GM12878 (cell line): ENCODE measurements at regions not wholly inside any gene's neighbourhood (a gene's known extent, or its start where the extent isn't known, plus 50 kb on each side); places are given as distances from the start of the nearest gene placed in this dataset.

ENCODE experiments used
- ATAC-seq: fragments of 200-7000 bp; cut with Tn5 transposase; 3 replicates; pipeline ENCODE4 v1.9.1; 2020; ENCODE audit warnings: mild to moderate bottlenecking, moderate library complexity
- BruUV-seq: library from RNA; stranded (reverse); fragments of 400-500 nt; replicated peaks from 2 replicates; lab custom pipeline; 2021; lab: Mats Ljungman, UMichigan
- CTCF ChIA-PET: fragments of 300-600 bp; sonication (Branson Sonifier 250); formaldehyde crosslinking; extraction: SDS; loops from one replicate; lab custom pipeline; 2021; ENCODE audit warnings: inconsistent platforms; lab: Yijun Ruan, JAX
- POLR2A ChIA-PET: fragments of 350-600 bp; formaldehyde crosslinking; extraction: SDS; loops from one replicate; lab custom pipeline; 2021; ENCODE audit warnings: inconsistent platforms; lab: Charles Lee
- RAD21 ChIA-PET: fragments of 300-600 bp; sonication (Branson Sonifier 250); formaldehyde crosslinking; loops from one replicate; lab custom pipeline; 2023; ENCODE audit warnings: antibody characterized with exemption; ENCODE audit not compliant: unreplicated experiment; lab: Charles Lee
- SMC1A ChIA-PET: fragments of 300-600 bp; sonication (Branson Sonifier 250); formaldehyde crosslinking; loops from one replicate; lab custom pipeline; 2023; ENCODE audit not compliant: unreplicated experiment, uncharacterized antibody; lab: Charles Lee
- DNase-seq: peaks from one replicate; pipeline ENCODE4 v3.0.0-alpha.2; 2011; ENCODE audit warnings: low read depth, low spot score
- FAIRE-seq: peaks from 3 replicates; lab custom pipeline; 2011; peaks lifted over from hg19 to GRCh38; lab: Jason Lieb, UNC
- H2AFZ ChIP-seq: 2 replicates; pipeline ENCODE4 v1.6.0; 2011; ENCODE audit warnings: low read depth, low read length, control low read depth; ENCODE audit not compliant: control insufficient read depth
- H3K27ac ChIP-seq: 2 replicates; pipeline ENCODE4 v1.5.1; 2011; ENCODE audit warnings: control low read depth; ENCODE audit not compliant: control insufficient read depth, insufficient read depth
- H3K27me3 ChIP-seq, 2 experiments: replicated peaks in 1 of 2; 2 replicates each; pipeline versions ENCODE4 v1.6.0 to v1.6.1; 2011; ENCODE audit warnings: low read length in 1 of 2; ENCODE audit not compliant: control insufficient read depth in 2 of 2, insufficient read depth in 2 of 2
- H3K36me3 ChIP-seq, 2 experiments: 2 replicates each; pipeline ENCODE4 v1.5.1; 2011; ENCODE audit warnings: low read length in 1 of 2; ENCODE audit not compliant: control insufficient read depth in 2 of 2, insufficient read depth in 2 of 2
- H3K4me1 ChIP-seq: 2 replicates; pipeline ENCODE4 v1.6.1; 2011; ENCODE audit warnings: mild to moderate bottlenecking, low read length, moderate library complexity, mixed read lengths; ENCODE audit not compliant: control insufficient read depth, insufficient read depth
- H3K4me2 ChIP-seq: 2 replicates; pipeline ENCODE4 v1.6.0; 2011; ENCODE audit warnings: control low read depth; ENCODE audit not compliant: control insufficient read depth, insufficient read depth
- H3K4me3 ChIP-seq: fragments of 200-600 bp; sonication (generic); 2 replicates; pipeline ENCODE4 v1.5.1; 2016
- H3K79me2 ChIP-seq: 2 replicates; pipeline ENCODE4 v1.6.0; 2011; ENCODE audit warnings: low read length; ENCODE audit not compliant: control insufficient read depth, insufficient read depth
- H3K9ac ChIP-seq: 2 replicates; pipeline ENCODE4 v1.8.0; 2011; ENCODE audit warnings: low read length, control low read depth, mixed read lengths; ENCODE audit not compliant: control insufficient read depth, insufficient read depth
- H3K9me3 ChIP-seq: replicated peaks from 3 replicates; pipeline ENCODE4 v1.5.1; 2011; ENCODE audit warnings: mild to moderate bottlenecking, low read length; ENCODE audit not compliant: control insufficient read depth, insufficient read depth
- H4K20me1 ChIP-seq: 2 replicates; pipeline ENCODE4 v1.6.0; 2011; ENCODE audit not compliant: control insufficient read depth, insufficient read depth
- CBX5 ChIP-seq: sonication (generic); IDR thresholded peaks from 2 replicates; pipeline ENCODE4 v1.6.1; 2016; ENCODE audit warnings: low read depth, moderate library complexity, mild to moderate bottlenecking, inconsistent platforms
- GABPA ChIP-seq: IDR thresholded peaks from 2 replicates; pipeline ENCODE4 v1.6.1; 2014; ENCODE audit warnings: antibody characterized with exemption, low read depth, mild to moderate bottlenecking, inconsistent platforms
- HCFC1 ChIP-seq: fragments of 150-350 bp; IDR thresholded peaks from 2 replicates; pipeline ENCODE4 v1.6.1; 2014; ENCODE audit warnings: low read length
- IRF5 ChIP-seq: fragments of 450-650 bp; IDR thresholded peaks from 2 replicates; pipeline ENCODE4 v1.6.1; 2017; ENCODE audit warnings: borderline replicate concordance
- NRF1 ChIP-seq: conservative IDR thresholded peaks from 2 replicates; pipeline ENCODE4 v1.6.1; 2011; ENCODE audit warnings: mild to moderate bottlenecking, low read depth, low read length, improper control_type of control experiment
- RCOR1 ChIP-seq: conservative IDR thresholded peaks from 2 replicates; pipeline ENCODE4 v1.6.1; 2012; ENCODE audit warnings: low read depth, low read length, improper control_type of control experiment
- RUNX3 ChIP-seq: IDR thresholded peaks from 2 replicates; pipeline ENCODE4 v1.6.1; 2012; ENCODE audit warnings: low read length, inconsistent platforms
- SMAD1 ChIP-seq: fragments of 450-650 bp; IDR thresholded peaks from 2 replicates; pipeline ENCODE4 v1.6.1; 2018; ENCODE audit warnings: mild to moderate bottlenecking, low read depth; ENCODE audit not compliant: partially characterized antibody
- SMC3 ChIP-seq: IDR thresholded peaks from 2 replicates; pipeline ENCODE4 v1.6.1; 2011; ENCODE audit warnings: low read length, improper control_type of control experiment, borderline replicate concordance
- WGBS: methylation state at CpG from one replicate; pipeline ENCODE4 v1.1.6; 2016; ENCODE audit warnings: low lambda C conversion rate; ENCODE audit not compliant: insufficient replicate concordance, insufficient coverage; ENCODE audit errors: missing lambda C conversion rate; 5-methylcytosine and 5-hydroxymethylcytosine counted together
- in situ Hi-C: fragments of 300-500 bp; cut with MboI; formaldehyde crosslinking; loops from 9 replicates; pipeline ENCODE4 v1.14.3; 2018; ENCODE audit warnings: mixed read lengths
- intact Hi-C: fragments of 100-400 bp; cut with micrococcal nuclease; formaldehyde crosslinking; loops from one replicate; pipeline ENCODE4 v1.14.2; 2022; ENCODE audit not compliant: unreplicated experiment

DNA sequence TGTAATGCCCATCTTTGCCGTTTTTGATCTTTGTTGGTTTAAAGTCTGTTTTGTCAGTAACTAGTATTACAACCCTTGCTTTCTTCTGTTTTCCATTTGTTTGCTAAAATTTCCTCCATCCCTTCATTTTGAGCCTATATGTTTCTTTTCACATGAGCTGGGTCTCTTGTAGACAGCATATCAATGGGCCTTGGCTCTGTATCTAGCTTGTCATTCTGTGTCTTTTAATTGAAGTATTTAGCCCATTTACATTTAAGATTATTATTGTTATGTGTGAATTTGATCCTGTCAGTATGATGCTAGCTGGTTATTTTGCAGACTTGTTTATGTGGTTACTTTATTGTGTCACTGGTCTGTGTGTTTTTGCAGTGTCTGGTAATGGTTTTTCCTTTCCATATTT, 913.2 kb downstream of the TRHDE start:
- SMC1A ChIA-PET, result no interaction called here
- no TSS peak for BruUV-seq
- H4K20me1 ChIP-seq, result no peaks in the 10 kb centered on the region
- no peaks in the 10 kb centered on the region for H3K79me2 ChIP-seq
- no peak overlapping the region for H3K4me3 ChIP-seq
- H3K36me3 ChIP-seq, result no peaks in the 10 kb centered on the region
- WGBS, result 0% methylated on average over 1 of the region's 1 CpG
- H3K4me1 ChIP-seq, result no peaks in the 10 kb centered on the region
- CTCF ChIA-PET, result no interaction called here
- POLR2A ChIA-PET, result no interaction called here
- H3K27me3 ChIP-seq, result no peaks in the 10 kb centered on the region
- H3K9me3 ChIP-seq, result no peaks in the 10 kb centered on the region
- H3K9ac ChIP-seq, result no peak overlapping the region
- H2AFZ ChIP-seq, result no peak overlapping the region
- RAD21 ChIA-PET, result no interaction called here
- H3K27ac ChIP-seq, result no peak overlapping the region
- in situ Hi-C loops, result loop anchor here (25.0 kb wide), 1 partner anchor 102 kb away; no protein-coding TSS in a partner anchor
- DNase-seq, result no peak
- ATAC-seq, result no peak
- TF ChIP-seq GABPA (no peak), CBX5 (no peak), SMC3 (no peak), IRF5 (no peak), HCFC1 (no peak), RCOR1 (no peak), NRF1 (no peak), SMAD1 (no peak), RUNX3 (no peak)
- intact Hi-C loops, result no loop called here
- H3K4me2 ChIP-seq, result no peak overlapping the region
- FAIRE-seq, result no peak
